GM12801 (cell line): ENCODE measurements at regions not wholly inside any gene's neighbourhood (a gene's known extent, or its start where the extent isn't known, plus 50 kb on each side); places are given as distances from the start of the nearest gene placed in this dataset.
A peak's percentile ranks its signal among the peaks of the same experiment; 100 is the strongest.

Experiments used
- CTCF ChIP-seq: IDR thresholded peaks from one replicate; pipeline ENCODE4 v1.5.1; 2011; ENCODE audit warnings: control low read depth; ENCODE audit not compliant: insufficient read length; ENCODE audit errors: extremely low read depth

GRCh38 chr2:212686285-212686895 lies 147.8 kb upstream of the ERBB4 start:
- TF ChIP-seq CTCF, result peak; percentile 23

GRCh38 chr2:212683346-212684097 lies 144.9 kb upstream of the ERBB4 start:
- no peak for TF ChIP-seq CTCF

- no peak for TF ChIP-seq CTCF
Observed at GRCh38 chr2:212682937-212683336, 144.3 kb upstream of the ERBB4 start.

GRCh38 chr2:212677466-212677865 lies 138.9 kb upstream of the ERBB4 start:
- no peak for TF ChIP-seq CTCF

GRCh38 chr2:212672186-212672585 lies 133.6 kb upstream of the ERBB4 start:
- no peak for TF ChIP-seq CTCF

- no peak for TF ChIP-seq CTCF
Observed at GRCh38 chr2:212669761-212670160, 131.2 kb upstream of the ERBB4 start.

- TF ChIP-seq CTCF, result no peak
Observed at GRCh38 chr2:212667751-212668316, 129.2 kb upstream of the ERBB4 start.
